ENCODE measurements at regions not wholly inside any gene's neighbourhood (a gene's known extent, or its start where the extent isn't known, plus 50 kb on each side); places are given as distances from the start of the nearest gene placed in this dataset.
A peak's percentile ranks its signal among the peaks of the same experiment; 100 is the strongest.

DNA sequence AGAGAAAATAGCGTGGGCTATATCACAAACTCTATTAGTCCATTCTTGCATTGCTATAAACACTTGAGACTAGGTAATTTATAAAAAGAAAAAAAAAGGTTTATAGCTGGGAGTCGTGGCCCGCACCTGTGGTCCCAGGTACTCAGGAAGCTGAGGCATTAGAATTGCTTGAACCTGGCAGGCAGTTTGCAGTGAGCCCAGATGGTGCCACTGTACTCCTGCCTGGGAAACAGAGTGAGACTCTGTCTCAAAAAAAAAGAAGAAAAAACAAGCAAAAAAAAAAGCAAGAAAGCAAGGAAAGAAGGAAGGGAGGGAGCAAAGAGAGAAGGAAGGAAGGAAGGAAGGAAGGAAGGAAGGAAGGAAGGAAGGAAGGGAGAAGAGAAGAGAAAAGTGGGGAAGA, 904.2 kb upstream of the EDIL3 start:
- Histone ChIP-seq H3K27me3 (ENCODE audit: insufficient read depth, low read length) (no peaks in the 10 kb centered on the region), H3K4me1 (ENCODE audit: control insufficient read depth, insufficient read depth, low read length, unreplicated experiment) (no peaks in the 10 kb centered on the region), H3K36me3 (ENCODE audit: insufficient read depth, low read length) (no peaks in the 10 kb centered on the region), H2AFZ (ENCODE audit: low read length, unreplicated experiment) (no peak overlapping the region), H3K79me2 (ENCODE audit: control insufficient read depth, insufficient read depth, low read length, unreplicated experiment) (no peaks in the 10 kb centered on the region), H3K4me3 (ENCODE audit: low read depth, low read length) (no peak overlapping the region), H3K27ac (ENCODE audit: low read depth, low read length) (no peak overlapping the region)

DNA sequence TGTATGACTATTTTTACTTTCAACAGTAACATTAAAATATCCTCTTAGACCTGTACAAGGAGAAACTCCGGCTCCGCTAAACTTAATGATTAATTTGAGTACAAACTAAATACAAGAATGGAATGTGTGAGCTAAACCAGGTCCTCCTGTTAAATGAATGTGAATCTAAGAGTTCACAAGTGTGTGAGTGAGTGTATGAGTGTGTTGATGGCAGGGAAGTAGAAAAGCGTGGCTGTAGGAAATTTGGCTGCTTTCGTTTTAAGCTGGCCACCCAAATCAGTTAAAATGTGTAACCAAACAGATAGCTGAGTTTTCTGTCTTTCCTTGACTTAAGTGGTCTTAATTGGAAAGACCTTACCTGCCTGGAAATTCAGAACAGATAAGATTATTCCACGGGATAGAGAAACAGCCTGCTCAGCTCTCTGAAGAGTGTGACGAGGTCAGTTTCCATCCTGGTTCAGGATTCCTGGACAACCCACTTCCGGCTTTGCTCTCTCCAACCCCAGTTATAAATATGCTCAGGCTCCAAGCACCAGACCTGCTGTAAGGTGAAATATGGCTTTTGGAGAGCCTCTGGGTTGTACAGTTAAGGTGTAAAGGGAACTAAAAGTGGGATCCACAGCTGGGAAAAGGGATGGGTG, 908.6 kb upstream of the EDIL3 start:
- Histone ChIP-seq H3K27ac (ENCODE audit: low read depth, low read length) (no peak overlapping the region), H3K79me2 (ENCODE audit: control insufficient read depth, insufficient read depth, low read length, unreplicated experiment) (no peaks in the 10 kb centered on the region), H3K4me1 (ENCODE audit: control insufficient read depth, insufficient read depth, low read length, unreplicated experiment) (no peaks in the 10 kb centered on the region), H3K36me3 (ENCODE audit: insufficient read depth, low read length) (no peaks in the 10 kb centered on the region), H3K27me3 (ENCODE audit: insufficient read depth, low read length) (no peaks in the 10 kb centered on the region), H3K4me3 (ENCODE audit: low read depth, low read length) (peak overlapping the region; percentile 76), H2AFZ (ENCODE audit: low read length, unreplicated experiment) (peak overlapping the region; percentile 97)

DNA sequence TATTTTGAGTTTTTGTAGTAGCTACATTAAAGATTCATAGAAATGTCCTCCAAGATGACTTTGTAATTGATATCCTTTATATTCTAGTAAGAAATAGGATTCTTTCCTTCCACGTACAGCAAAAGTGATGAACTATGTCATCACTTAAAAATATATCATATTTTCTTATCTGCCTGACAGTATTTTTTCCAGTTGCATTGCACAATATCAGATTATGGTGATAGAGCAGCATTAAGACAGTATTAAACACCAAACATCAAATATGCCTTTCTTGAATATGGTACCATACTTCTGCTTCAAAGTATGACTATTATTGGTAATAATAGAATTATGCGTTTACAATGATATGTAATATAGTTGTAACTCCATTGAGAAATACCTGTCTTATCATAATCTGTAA, 919.8 kb upstream of the EDIL3 start:
- Histone ChIP-seq H3K79me2 (ENCODE audit: control insufficient read depth, insufficient read depth, low read length, unreplicated experiment) (no peaks in the 10 kb centered on the region), H2AFZ (ENCODE audit: low read length, unreplicated experiment) (no peak overlapping the region), H3K4me3 (ENCODE audit: low read depth, low read length) (no peak overlapping the region), H3K27me3 (ENCODE audit: insufficient read depth, low read length) (no peaks in the 10 kb centered on the region), H3K4me1 (ENCODE audit: control insufficient read depth, insufficient read depth, low read length, unreplicated experiment) (no peaks in the 10 kb centered on the region), H3K36me3 (ENCODE audit: insufficient read depth, low read length) (no peaks in the 10 kb centered on the region), H3K27ac (ENCODE audit: low read depth, low read length) (no peak overlapping the region)

DNA sequence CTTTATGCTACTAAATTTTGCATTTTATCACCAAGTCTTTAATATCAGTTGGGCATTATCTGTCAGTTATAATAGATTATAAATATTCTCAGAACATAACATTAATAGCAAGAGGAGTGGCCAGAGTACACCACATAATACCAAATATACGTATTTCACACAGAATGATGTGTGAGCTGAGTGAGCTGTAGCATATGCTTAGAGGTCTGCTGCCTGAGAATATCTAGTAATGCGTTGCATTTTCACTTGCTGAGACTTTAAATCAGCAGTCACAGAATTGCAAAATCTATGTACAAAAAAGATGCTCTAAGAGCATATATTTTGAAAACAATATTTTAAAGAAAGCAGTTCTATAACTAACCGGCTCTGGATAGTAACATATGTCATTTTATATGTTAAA, 921.1 kb upstream of the EDIL3 start:
- no peak overlapping the region for H2AFZ ChIP-seq (ENCODE audit: low read length, unreplicated experiment)
- no peak overlapping the region for H3K27ac ChIP-seq (ENCODE audit: low read depth, low read length)
- no peaks in the 10 kb centered on the region for H3K27me3 ChIP-seq (ENCODE audit: insufficient read depth, low read length)
- no peak overlapping the region for H3K4me3 ChIP-seq (ENCODE audit: low read depth, low read length)
- H3K36me3 ChIP-seq (ENCODE audit: insufficient read depth, low read length): no peaks in the 10 kb centered on the region
- no peaks in the 10 kb centered on the region for H3K79me2 ChIP-seq (ENCODE audit: control insufficient read depth, insufficient read depth, low read length, unreplicated experiment)
- H3K4me1 ChIP-seq (ENCODE audit: control insufficient read depth, insufficient read depth, low read length, unreplicated experiment): no peaks in the 10 kb centered on the region

DNA sequence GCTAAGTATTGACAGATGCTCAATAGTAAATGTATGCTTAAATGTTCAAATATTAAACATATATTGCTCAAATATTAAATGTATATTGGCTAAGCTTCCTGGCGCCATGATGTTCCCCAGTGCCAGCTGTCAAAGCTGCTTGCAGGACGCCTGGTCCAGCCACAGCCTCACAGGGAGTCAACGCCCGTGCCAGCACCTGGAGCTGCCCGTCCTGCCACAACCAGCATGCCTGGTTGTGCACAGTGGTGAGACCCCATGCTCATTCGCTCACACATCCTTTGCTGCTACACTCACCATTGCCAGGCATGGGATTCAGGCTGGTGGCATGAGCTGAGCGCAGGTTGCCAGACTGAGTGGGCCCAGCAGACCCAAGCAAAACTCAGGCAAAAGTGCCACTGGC, 926.9 kb upstream of the EDIL3 start:
- H2AFZ ChIP-seq (ENCODE audit: low read length, unreplicated experiment): no peak overlapping the region
- no peaks in the 10 kb centered on the region for H3K27me3 ChIP-seq (ENCODE audit: insufficient read depth, low read length)
- no peak overlapping the region for H3K4me3 ChIP-seq (ENCODE audit: low read depth, low read length)
- H3K27ac ChIP-seq (ENCODE audit: low read depth, low read length): no peak overlapping the region
- H3K36me3 ChIP-seq (ENCODE audit: insufficient read depth, low read length): no peaks in the 10 kb centered on the region
- H3K79me2 ChIP-seq (ENCODE audit: control insufficient read depth, insufficient read depth, low read length, unreplicated experiment): no peaks in the 10 kb centered on the region
- H3K4me1 ChIP-seq (ENCODE audit: control insufficient read depth, insufficient read depth, low read length, unreplicated experiment): no peaks in the 10 kb centered on the region

DNA sequence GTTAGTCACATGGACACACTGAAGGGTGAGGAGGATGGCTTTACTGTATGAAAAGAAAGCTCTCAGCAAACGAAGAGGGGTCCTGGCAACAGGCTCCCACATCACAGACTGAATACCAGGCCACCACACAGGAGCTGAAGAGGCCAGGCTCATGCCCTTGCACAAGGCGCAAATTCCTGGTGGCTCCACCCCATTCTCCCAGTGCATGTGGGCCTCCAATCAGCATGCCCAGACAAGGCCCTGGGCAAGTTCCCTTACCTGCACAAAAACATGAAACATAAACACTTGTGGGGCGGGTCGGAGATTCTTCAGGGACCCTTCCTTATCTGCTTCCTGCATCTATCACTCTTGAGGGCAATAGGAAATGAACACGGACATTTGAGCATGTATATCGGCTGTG, 935.8 kb upstream of the EDIL3 start:
- H3K4me3 ChIP-seq (ENCODE audit: low read depth, low read length): no peak overlapping the region
- no peaks in the 10 kb centered on the region for H3K27me3 ChIP-seq (ENCODE audit: insufficient read depth, low read length)
- H2AFZ ChIP-seq (ENCODE audit: low read length, unreplicated experiment): no peak overlapping the region
- H3K27ac ChIP-seq (ENCODE audit: low read depth, low read length): no peak overlapping the region
- no peaks in the 10 kb centered on the region for H3K36me3 ChIP-seq (ENCODE audit: insufficient read depth, low read length)
- no peaks in the 10 kb centered on the region for H3K4me1 ChIP-seq (ENCODE audit: control insufficient read depth, insufficient read depth, low read length, unreplicated experiment)
- H3K79me2 ChIP-seq (ENCODE audit: control insufficient read depth, insufficient read depth, low read length, unreplicated experiment): no peaks in the 10 kb centered on the region

DNA sequence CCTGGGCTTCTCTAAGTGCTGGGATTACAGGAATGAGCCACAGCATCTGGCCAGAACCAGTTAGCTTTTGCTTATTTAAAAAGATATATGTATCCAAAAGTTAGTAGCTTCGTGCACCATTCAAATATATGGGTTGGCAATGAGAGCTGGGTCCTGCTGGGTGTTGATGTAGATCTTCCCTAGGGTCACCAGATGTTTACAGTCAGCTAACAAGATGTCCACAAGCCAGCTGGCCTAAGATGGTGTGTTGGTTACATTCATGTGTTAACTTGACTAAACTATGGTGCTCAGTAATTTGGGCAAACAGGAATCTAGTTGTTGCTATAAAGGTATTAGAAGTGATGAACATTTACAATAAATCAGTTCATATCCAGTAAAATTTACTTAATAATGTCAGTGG, 948.6 kb upstream of the EDIL3 start:
- H3K27ac ChIP-seq (ENCODE audit: low read depth, low read length): no peak overlapping the region
- H3K36me3 ChIP-seq (ENCODE audit: insufficient read depth, low read length): no peaks in the 10 kb centered on the region
- no peaks in the 10 kb centered on the region for H3K4me1 ChIP-seq (ENCODE audit: control insufficient read depth, insufficient read depth, low read length, unreplicated experiment)
- no peak overlapping the region for H2AFZ ChIP-seq (ENCODE audit: low read length, unreplicated experiment)
- peaks cover 20% of the 10 kb centered on the region for H3K27me3 ChIP-seq (ENCODE audit: insufficient read depth, low read length)
- H3K4me3 ChIP-seq (ENCODE audit: low read depth, low read length): no peak overlapping the region
- H3K79me2 ChIP-seq (ENCODE audit: control insufficient read depth, insufficient read depth, low read length, unreplicated experiment): no peaks in the 10 kb centered on the region

DNA sequence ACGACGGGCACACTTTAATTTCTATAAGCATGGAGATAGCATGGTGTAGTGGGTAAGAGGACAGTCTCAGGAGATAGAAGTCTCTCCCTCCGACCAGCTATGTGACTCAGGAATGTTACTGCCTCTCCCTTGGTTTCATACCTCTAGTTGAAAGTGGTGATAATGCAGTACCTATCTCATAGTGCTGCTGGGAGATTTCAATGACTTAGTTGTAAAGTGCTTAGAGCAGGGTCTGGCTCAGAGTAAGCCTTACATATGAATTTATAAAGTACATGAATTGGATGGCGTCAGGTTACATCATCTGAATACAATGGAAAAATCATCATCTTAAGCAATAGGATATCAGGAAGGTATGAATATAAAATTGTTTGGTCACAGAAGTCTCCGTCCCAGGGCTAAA, 952.8 kb upstream of the EDIL3 start:
- Histone ChIP-seq H3K27ac (ENCODE audit: low read depth, low read length) (no peak overlapping the region), H3K4me3 (ENCODE audit: low read depth, low read length) (no peak overlapping the region), H3K79me2 (ENCODE audit: control insufficient read depth, insufficient read depth, low read length, unreplicated experiment) (no peaks in the 10 kb centered on the region), H3K4me1 (ENCODE audit: control insufficient read depth, insufficient read depth, low read length, unreplicated experiment) (no peaks in the 10 kb centered on the region), H3K36me3 (ENCODE audit: insufficient read depth, low read length) (no peaks in the 10 kb centered on the region), H3K27me3 (ENCODE audit: insufficient read depth, low read length) (peaks cover 34% of the 10 kb centered on the region), H2AFZ (ENCODE audit: low read length, unreplicated experiment) (no peak overlapping the region)

DNA sequence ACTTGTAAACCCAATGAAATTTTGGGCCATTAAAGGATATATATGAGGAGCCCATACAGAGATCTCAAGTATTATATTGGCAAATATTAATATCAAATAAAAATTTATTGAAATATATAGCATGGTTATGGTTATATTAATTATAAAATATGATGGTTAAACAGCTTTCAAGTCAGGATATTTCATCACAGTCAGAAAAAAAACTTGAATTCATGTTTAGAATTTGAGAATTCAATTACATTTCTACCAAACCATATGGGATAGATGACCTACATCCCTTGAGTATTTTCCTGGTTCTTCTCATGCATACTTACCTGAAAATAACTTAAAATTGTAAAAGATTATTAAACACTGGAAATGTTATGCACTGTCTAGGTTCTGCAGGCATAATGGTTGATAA, 956.1 kb upstream of the EDIL3 start:
- H3K4me1 ChIP-seq (ENCODE audit: control insufficient read depth, insufficient read depth, low read length, unreplicated experiment): no peaks in the 10 kb centered on the region
- peaks cover 34% of the 10 kb centered on the region for H3K27me3 ChIP-seq (ENCODE audit: insufficient read depth, low read length)
- H3K36me3 ChIP-seq (ENCODE audit: insufficient read depth, low read length): no peaks in the 10 kb centered on the region
- H2AFZ ChIP-seq (ENCODE audit: low read length, unreplicated experiment): no peak overlapping the region
- no peaks in the 10 kb centered on the region for H3K79me2 ChIP-seq (ENCODE audit: control insufficient read depth, insufficient read depth, low read length, unreplicated experiment)
- no peak overlapping the region for H3K27ac ChIP-seq (ENCODE audit: low read depth, low read length)
- no peak overlapping the region for H3K4me3 ChIP-seq (ENCODE audit: low read depth, low read length)

DNA sequence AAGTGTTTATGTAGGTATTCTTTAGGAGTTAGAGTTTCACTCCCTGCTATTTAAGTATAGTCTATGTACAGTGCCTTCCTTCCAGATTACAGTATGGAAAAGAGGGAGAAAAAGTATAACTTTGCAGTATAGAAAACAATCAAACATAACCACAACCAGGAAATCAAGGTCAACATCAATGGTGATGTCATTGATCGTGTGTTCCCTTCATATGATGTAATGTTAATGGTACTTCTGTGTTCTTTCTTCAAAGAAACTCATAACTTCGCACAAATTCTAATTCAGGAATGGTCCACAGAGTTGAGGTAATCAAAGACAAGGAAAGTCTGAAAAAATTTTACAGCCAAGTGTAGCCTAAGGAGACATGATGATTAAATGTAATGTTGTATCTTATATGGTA, 961.1 kb upstream of the EDIL3 start:
- Histone ChIP-seq H3K36me3 (ENCODE audit: insufficient read depth, low read length) (no peaks in the 10 kb centered on the region), H3K4me3 (ENCODE audit: low read depth, low read length) (no peak overlapping the region), H3K27me3 (ENCODE audit: insufficient read depth, low read length) (peaks cover 6% of the 10 kb centered on the region; the same call in 1 of the 2 replicates), H3K79me2 (ENCODE audit: control insufficient read depth, insufficient read depth, low read length, unreplicated experiment) (no peaks in the 10 kb centered on the region), H3K4me1 (ENCODE audit: control insufficient read depth, insufficient read depth, low read length, unreplicated experiment) (no peaks in the 10 kb centered on the region), H3K27ac (ENCODE audit: low read depth, low read length) (no peak overlapping the region), H2AFZ (ENCODE audit: low read length, unreplicated experiment) (no peak overlapping the region)

DNA sequence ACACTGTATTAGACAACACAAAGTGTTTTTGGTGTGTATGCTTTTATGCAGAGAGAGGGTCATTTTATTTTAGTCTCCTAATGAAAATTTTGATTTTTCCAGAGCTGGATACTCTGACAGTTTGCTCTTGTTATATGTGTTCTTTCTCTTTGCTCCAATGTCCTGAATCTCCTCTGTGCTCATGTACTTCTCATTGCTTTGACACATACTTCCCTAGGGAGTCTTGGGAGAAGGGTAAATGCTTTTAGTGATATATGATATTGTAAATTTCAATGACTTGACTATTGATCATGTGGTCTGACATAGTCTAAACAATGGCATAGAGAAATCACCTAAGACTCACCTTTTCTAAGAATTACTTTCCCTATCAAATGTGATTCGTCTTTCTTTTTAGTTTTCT, 972.6 kb upstream of the EDIL3 start:
- Histone ChIP-seq H3K79me2 (ENCODE audit: control insufficient read depth, insufficient read depth, low read length, unreplicated experiment) (no peaks in the 10 kb centered on the region), H3K27me3 (ENCODE audit: insufficient read depth, low read length) (no peaks in the 10 kb centered on the region), H3K4me3 (ENCODE audit: low read depth, low read length) (no peak overlapping the region), H3K36me3 (ENCODE audit: insufficient read depth, low read length) (no peaks in the 10 kb centered on the region), H2AFZ (ENCODE audit: low read length, unreplicated experiment) (no peak overlapping the region), H3K4me1 (ENCODE audit: control insufficient read depth, insufficient read depth, low read length, unreplicated experiment) (no peaks in the 10 kb centered on the region), H3K27ac (ENCODE audit: low read depth, low read length) (no peak overlapping the region)
